Stimulated activated CD4-positive, alpha-beta T cell treated with anti-CD3 and anti-CD28 coated beads, Interleukin-4, amount 100 ng/mL, for 1 hour (primary cell): ENCODE measurements at regions not wholly inside any gene's neighbourhood (a gene's known extent, or its start where the extent isn't known, plus 50 kb on each side); places are given as distances from the start of the nearest gene placed in this dataset.
"Not testable (repeated sequence)": the region's sequence is repeated elsewhere in the genome, so short reads cannot be mapped to it uniquely, and the experiment has no call there.

Experiments
- DNase-seq: peaks from one replicate; pipeline ENCODE4 v3.0.0-alpha.2; 2020

- DNase-seq, result no peak
Measured at GRCh38 chr4:159748834-159749444, 646.1 kb downstream of the RAPGEF2 start.

GRCh38 chr4:159757499-159757898 is 654.6 kb downstream of the RAPGEF2 start:
- DNase-seq, result no peak

GRCh38 chr4:159758061-159758460 is 655.2 kb downstream of the RAPGEF2 start:
- DNase-seq, result no peak

- DNase-seq, result no peak
Measured at GRCh38 chr4:159762672-159763071, 659.8 kb downstream of the RAPGEF2 start.

- DNase-seq, result no peak
Measured at GRCh38 chr4:159764343-159764952, 661.6 kb downstream of the RAPGEF2 start.

GRCh38 chr4:159765382-159765781 is 662.5 kb downstream of the RAPGEF2 start:
- no peak for DNase-seq

GRCh38 chr4:159766241-159766640 is 663.4 kb downstream of the RAPGEF2 start:
- DNase-seq, result no peak

GRCh38 chr4:159767406-159767805 is 664.5 kb downstream of the RAPGEF2 start:
- DNase-seq, result no peak

- no peak for DNase-seq
Measured at GRCh38 chr4:159768016-159768415, 665.1 kb downstream of the RAPGEF2 start.

- DNase-seq, result no peak
Measured at GRCh38 chr4:159770401-159770800, 667.5 kb downstream of the RAPGEF2 start.

GRCh38 chr4:159770969-159771368 is 668.1 kb downstream of the RAPGEF2 start:
- DNase-seq, result no peak

GRCh38 chr4:159776961-159777360 is 674.1 kb downstream of the RAPGEF2 start:
- DNase-seq, result no peak

GRCh38 chr4:159777689-159778088 is 674.8 kb downstream of the RAPGEF2 start:
- no peak for DNase-seq

- no peak for DNase-seq
Measured at GRCh38 chr4:159778298-159778697, 675.4 kb downstream of the RAPGEF2 start.

GRCh38 chr4:159779716-159780115 is 676.8 kb downstream of the RAPGEF2 start:
- DNase-seq, result no peak

- DNase-seq, result no peak
Measured at GRCh38 chr4:159780196-159780922, 677.5 kb downstream of the RAPGEF2 start.

- no peak for DNase-seq
Measured at GRCh38 chr4:159787901-159788300, 685.0 kb downstream of the RAPGEF2 start.

- DNase-seq, result no peak
Measured at GRCh38 chr4:159791334-159791733, 688.5 kb downstream of the RAPGEF2 start.

GRCh38 chr4:159804592-159804991 is 701.7 kb downstream of the RAPGEF2 start:
- not testable (repeated sequence) for DNase-seq

GRCh38 chr4:159823743-159824142 is 720.9 kb downstream of the RAPGEF2 start:
- no peak for DNase-seq

- no peak for DNase-seq
Measured at GRCh38 chr4:159828687-159829086, 725.8 kb downstream of the RAPGEF2 start.

- DNase-seq, result no peak
Measured at GRCh38 chr4:159829184-159829583, 726.3 kb downstream of the RAPGEF2 start.

GRCh38 chr4:159837071-159837470 is 734.2 kb downstream of the RAPGEF2 start:
- DNase-seq, result no peak

- DNase-seq, result no peak
Measured at GRCh38 chr4:159855731-159856130, 752.9 kb downstream of the RAPGEF2 start.
